HEK293T (cell line): ENCODE measurements at regions not wholly inside any gene's neighbourhood (a gene's known extent, or its start where the extent isn't known, plus 50 kb on each side); places are given as distances from the start of the nearest gene placed in this dataset.
"Not testable (repeated sequence)": the region's sequence is repeated elsewhere in the genome, so short reads cannot be mapped to it uniquely, and the experiment has no call there.

Experiments
- ARNT ChIP-seq: fragments of 450-650 bp; IDR thresholded peaks from 2 replicates; pipeline ENCODE4 v1.6.1; 2017; ENCODE audit warnings: mild to moderate bottlenecking
- ELF4 ChIP-seq: fragments of 450-650 bp; IDR thresholded peaks from 2 replicates; pipeline ENCODE4 v1.6.1; 2017; ENCODE audit warnings: antibody characterized with exemption
- FOXK2 ChIP-seq: fragments of 450-650 bp; IDR thresholded peaks from 2 replicates; pipeline ENCODE4 v1.6.1; 2016; ENCODE audit warnings: mild to moderate bottlenecking
- HDGF ChIP-seq: fragments of 450-650 bp; IDR thresholded peaks from 2 replicates; pipeline ENCODE4 v1.6.1; 2017; ENCODE audit warnings: antibody characterized with exemption, borderline replicate concordance
- NFRKB ChIP-seq: fragments of 450-650 bp; IDR thresholded peaks from 2 replicates; pipeline ENCODE4 v1.6.1; 2016; ENCODE audit warnings: mild to moderate bottlenecking, moderate library complexity
- TF ChIP-seq, protein P1 (sequence below): fragments of 450-650 bp; IDR thresholded peaks from 2 replicates; pipeline ENCODE4 v1.6.1; 2016

DNA sequence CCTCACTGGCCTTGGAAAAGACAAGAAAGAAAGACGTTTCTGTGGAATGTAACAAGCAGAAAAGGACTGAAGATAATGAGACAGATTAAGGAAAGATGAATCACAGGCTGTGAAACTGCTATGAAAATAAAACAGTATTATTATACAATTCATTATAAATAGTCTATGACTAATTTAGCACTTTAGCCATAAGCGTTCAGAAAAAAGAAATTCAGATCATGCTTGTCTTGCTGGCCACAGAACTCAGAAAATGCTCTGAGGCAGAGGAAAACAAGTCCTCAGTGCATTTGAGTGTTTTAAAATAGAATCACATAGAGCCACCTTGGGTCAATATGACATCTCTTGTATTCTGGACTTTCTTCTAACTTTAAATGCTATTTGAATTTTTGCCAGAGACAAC is 65.9 kb upstream of the NBPF26 start:
- not testable (repeated sequence) for TF ChIP-seq HDGF, ELF4, NFRKB, ARNT, FOXK2
- TF ChIP-seq, protein P1, sequence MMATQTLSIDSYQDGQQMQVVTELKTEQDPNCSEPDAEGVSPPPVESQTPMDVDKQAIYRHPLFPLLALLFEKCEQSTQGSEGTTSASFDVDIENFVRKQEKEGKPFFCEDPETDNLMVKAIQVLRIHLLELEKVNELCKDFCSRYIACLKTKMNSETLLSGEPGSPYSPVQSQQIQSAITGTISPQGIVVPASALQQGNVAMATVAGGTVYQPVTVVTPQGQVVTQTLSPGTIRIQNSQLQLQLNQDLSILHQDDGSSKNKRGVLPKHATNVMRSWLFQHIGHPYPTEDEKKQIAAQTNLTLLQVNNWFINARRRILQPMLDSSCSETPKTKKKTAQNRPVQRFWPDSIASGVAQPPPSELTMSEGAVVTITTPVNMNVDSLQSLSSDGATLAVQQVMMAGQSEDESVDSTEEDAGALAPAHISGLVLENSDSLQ = not testable (repeated sequence)
